Gastrocnemius medialis (tissue), 4 donors: ENCODE measurements at regions not wholly inside any gene's neighbourhood (a gene's known extent, or its start where the extent isn't known, plus 50 kb on each side); places are given as distances from the start of the nearest gene placed in this dataset.
"Not testable (repeated sequence)": the region's sequence is repeated elsewhere in the genome, so short reads cannot be mapped to it uniquely, and the experiment has no call there.

Source experiments
- ATAC-seq, 2 donors: fragments of 150-250 bp; one replicate each; pipeline ENCODE4 v1.9.1; 2016
- DNase-seq, 2 donors: peaks; one replicate each; pipeline ENCODE4 v3.0.0-alpha.2; 2019
- H3K27ac ChIP-seq, 4 donors: fragments of 200-600 bp; sonication (generic); 1 replicate in 1 of 4; 2 replicates in 3 of 4; pipeline ENCODE4 v1.5.1; 2016 to 2018; ENCODE audit warnings: mild to moderate bottlenecking in 2 of 4, moderate library complexity in 1 of 4
- H3K27me3 ChIP-seq, 3 donors: fragments of 200-600 bp; sonication (generic) in 2 of 3; 1 replicate in 1 of 3; 2 replicates in 2 of 3; pipeline versions ENCODE4 v1.5.1 to v1.6.0; 2016 to 2019; ENCODE audit warnings: mild to moderate bottlenecking in 1 of 3, moderate library complexity in 1 of 3
- H3K36me3 ChIP-seq, 2 donors: fragments of 200-600 bp; sonication (generic) in 1 of 2; one replicate each; pipeline ENCODE4 v1.5.1; 2017 to 2018
- H3K4me1 ChIP-seq, 2 donors: fragments of 200-600 bp; sonication (generic) in 1 of 2; one replicate each; pipeline ENCODE4 v1.5.1; 2016 to 2017; ENCODE audit warnings: mild to moderate bottlenecking in 2 of 2
- H3K4me3 ChIP-seq, 4 donors: fragments of 200-600 bp; sonication (generic) in 3 of 4; 1 replicate in 1 of 4; 2 replicates in 3 of 4; pipeline ENCODE4 v1.5.1; 2016 to 2019; ENCODE audit warnings: mild to moderate bottlenecking in 2 of 4
- H3K9me3 ChIP-seq, 3 donors: fragments of 200-600 bp; sonication (generic) in 2 of 3; 1 replicate in 1 of 3; 2 replicates in 2 of 3; pipeline ENCODE4 v1.5.1; 2016 to 2019
- in situ Hi-C, 4 donors: fragments of 200-750 bp; cut with MboI; loops; one replicate each; pipeline versions ENCODE4 v1.15.0 to v1.8.0; 2017; ENCODE audit warnings: low sequenced_read_pairs in 4 of 4
- intact Hi-C: fragments of 100-400 bp; cut with DNase I; formaldehyde crosslinking; loops from one replicate; pipeline ENCODE4 v1.15.1; 2023; ENCODE audit warnings: low total_unique reads

- H3K27me3 ChIP-seq, DNase-seq, H3K36me3 ChIP-seq, H3K9me3 ChIP-seq, ATAC-seq, in situ Hi-C loops, intact Hi-C loops, H3K4me1 ChIP-seq, H3K4me3 ChIP-seq, H3K27ac ChIP-seq: not testable (repeated sequence)
Measured at GRCh38 chr1:91279-91678, 360.2 kb downstream of the OR4F29 start.

DNA sequence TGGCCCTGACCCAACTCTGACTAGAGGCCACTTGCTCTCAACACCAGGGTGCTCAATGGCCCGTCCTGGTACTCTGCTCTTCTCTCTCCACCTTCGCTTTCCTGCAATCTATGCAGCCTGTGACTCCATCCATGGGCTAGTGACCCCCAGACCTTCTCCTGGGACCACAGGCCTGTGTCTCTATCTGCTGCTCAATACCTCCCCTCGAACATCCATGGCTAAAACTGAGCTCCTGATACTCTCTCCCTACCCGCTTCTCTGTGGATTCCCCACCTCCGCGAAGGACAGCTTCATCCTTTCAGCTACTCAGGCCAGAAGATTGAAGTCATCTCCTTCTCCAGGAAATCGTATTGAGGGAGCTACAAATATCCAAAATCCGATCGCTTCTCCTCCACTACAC is 363.4 kb downstream of the OR4F29 start:
- DNase-seq, H3K27ac ChIP-seq, H3K9me3 ChIP-seq, H3K4me1 ChIP-seq, ATAC-seq, H3K36me3 ChIP-seq, H3K27me3 ChIP-seq, H3K4me3 ChIP-seq, intact Hi-C loops, in situ Hi-C loops: not testable (repeated sequence)

- intact Hi-C loops, H3K4me1 ChIP-seq, H3K36me3 ChIP-seq, H3K9me3 ChIP-seq, H3K27ac ChIP-seq, in situ Hi-C loops, ATAC-seq, H3K4me3 ChIP-seq, H3K27me3 ChIP-seq, DNase-seq: not testable (repeated sequence)
Measured at GRCh38 chr1:79152-79551, 372.3 kb downstream of the OR4F29 start.

DNA sequence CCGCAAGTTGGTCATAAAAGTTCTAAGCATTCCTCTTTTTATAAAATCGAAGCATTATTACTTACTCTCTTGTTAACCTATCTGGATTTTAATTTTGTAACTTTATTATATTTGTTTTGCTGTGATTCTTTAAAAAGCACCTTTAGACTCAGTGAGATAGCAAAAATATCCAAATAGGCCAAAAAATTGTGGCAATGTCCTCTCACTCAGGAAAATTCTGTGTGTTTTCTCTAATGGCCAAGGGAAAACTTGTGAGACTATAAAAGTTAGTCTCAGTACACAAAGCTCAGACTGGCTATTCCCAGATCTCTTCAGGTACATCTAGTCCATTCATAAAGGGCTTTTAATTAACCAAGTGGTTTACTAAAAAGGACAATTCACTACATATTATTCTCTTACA is 386.4 kb downstream of the OR4F29 start, which contains the start of gene OR4F5:
TSS of gene OR4F5 (plus strand) at position 301 of the 400 bp plus-strand sequence.
- ATAC-seq, H3K4me3 ChIP-seq, intact Hi-C loops, H3K36me3 ChIP-seq, H3K9me3 ChIP-seq, in situ Hi-C loops, H3K27ac ChIP-seq, DNase-seq, H3K4me1 ChIP-seq, H3K27me3 ChIP-seq: not testable (repeated sequence)

- ATAC-seq, intact Hi-C loops, H3K36me3 ChIP-seq, DNase-seq, H3K4me1 ChIP-seq, H3K27me3 ChIP-seq, H3K9me3 ChIP-seq, in situ Hi-C loops, H3K27ac ChIP-seq, H3K4me3 ChIP-seq: not testable (repeated sequence)
Measured at GRCh38 chr1:56014-56531, 395.4 kb downstream of the OR4F29 start.

GRCh38 chr1:53182-53581 is 398.3 kb downstream of the OR4F29 start:
- ATAC-seq, in situ Hi-C loops: not testable (repeated sequence)

DNA sequence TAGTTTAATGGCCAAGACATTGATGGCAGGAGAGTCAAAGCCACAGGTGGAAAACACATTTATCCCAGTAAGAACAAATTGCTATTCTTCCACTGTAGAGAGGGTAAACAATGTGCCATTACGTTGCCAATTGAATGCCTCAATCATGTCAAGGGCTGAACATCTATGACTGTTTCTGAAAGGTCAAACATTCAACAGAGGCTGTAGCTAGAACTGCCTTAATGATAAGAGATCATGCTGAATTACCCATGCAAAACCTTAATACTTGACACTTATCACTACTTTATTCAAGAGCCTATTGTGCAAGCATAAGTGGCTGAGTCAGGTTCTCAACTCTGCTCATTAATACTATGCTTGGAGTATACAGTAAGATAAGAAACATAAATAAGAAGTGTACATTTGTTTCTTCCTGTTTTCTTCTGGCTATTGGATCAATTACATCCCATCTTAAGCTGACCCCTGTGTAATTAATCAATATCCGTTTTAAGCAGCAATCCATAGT is 409.5 kb downstream of the OR4F29 start:
- DNase-seq, in situ Hi-C loops, H3K27me3 ChIP-seq, H3K9me3 ChIP-seq, H3K4me1 ChIP-seq, H3K36me3 ChIP-seq, ATAC-seq, H3K27ac ChIP-seq, H3K4me3 ChIP-seq, intact Hi-C loops: not testable (repeated sequence)

More at GRCh38 chr1:53182-53581, 398.3 kb downstream of the OR4F29 start:
- intact Hi-C loops, H3K27me3 ChIP-seq, H3K4me3 ChIP-seq, H3K9me3 ChIP-seq, H3K4me1 ChIP-seq, H3K36me3 ChIP-seq, DNase-seq, H3K27ac ChIP-seq: not testable (repeated sequence)

DNA sequence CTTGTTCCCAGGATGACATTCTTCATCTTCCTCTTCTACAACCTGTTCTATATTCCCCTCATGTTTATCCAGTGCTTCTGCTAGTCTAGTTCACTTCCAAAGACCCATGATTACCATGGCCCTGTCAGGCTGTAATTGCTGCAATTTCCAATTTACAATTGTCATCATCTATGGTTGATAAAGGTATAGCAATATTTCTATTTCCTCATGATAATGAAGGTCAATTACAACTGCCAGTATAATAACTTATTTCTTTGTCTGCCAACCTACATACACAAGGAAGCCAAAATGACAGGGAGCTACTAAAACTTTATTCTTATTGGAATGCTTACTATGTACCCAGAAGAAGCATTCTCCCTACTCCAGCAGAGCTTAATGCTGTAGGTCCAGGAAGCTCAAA is 410.3 kb downstream of the OR4F29 start:
- H3K27me3 ChIP-seq, in situ Hi-C loops, H3K9me3 ChIP-seq, ATAC-seq, H3K4me3 ChIP-seq, intact Hi-C loops, H3K36me3 ChIP-seq, DNase-seq, H3K4me1 ChIP-seq, H3K27ac ChIP-seq: not testable (repeated sequence)

GRCh38 chr1:29183-29582 is 422.3 kb downstream of the OR4F29 start:
- intact Hi-C loops, in situ Hi-C loops, H3K27me3 ChIP-seq, H3K4me3 ChIP-seq, H3K9me3 ChIP-seq, ATAC-seq, H3K27ac ChIP-seq, H3K36me3 ChIP-seq, H3K4me1 ChIP-seq, DNase-seq: not testable (repeated sequence)

DNA sequence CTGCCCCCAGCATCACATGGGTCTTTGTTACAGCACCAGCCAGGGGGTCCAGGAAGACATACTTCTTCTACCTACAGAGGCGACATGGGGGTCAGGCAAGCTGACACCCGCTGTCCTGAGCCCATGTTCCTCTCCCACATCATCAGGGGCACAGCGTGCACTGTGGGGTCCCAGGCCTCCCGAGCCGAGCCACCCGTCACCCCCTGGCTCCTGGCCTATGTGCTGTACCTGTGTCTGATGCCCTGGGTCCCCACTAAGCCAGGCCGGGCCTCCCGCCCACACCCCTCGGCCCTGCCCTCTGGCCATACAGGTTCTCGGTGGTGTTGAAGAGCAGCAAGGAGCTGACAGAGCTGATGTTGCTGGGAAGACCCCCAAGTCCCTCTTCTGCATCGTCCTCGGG is 434.2 kb downstream of the OR4F29 start:
- DNase-seq: peak; percentile 1 to 14

GRCh38 chr1:16025-16424 is 435.5 kb downstream of the OR4F29 start:
- H3K27me3 ChIP-seq, DNase-seq, ATAC-seq, H3K4me1 ChIP-seq, H3K9me3 ChIP-seq, in situ Hi-C loops, intact Hi-C loops, H3K4me3 ChIP-seq, H3K27ac ChIP-seq, H3K36me3 ChIP-seq: not testable (repeated sequence)

More for the DNA sequence above, 434.2 kb downstream of the OR4F29 start:
- H3K36me3 ChIP-seq, H3K4me3 ChIP-seq, H3K27me3 ChIP-seq, H3K27ac ChIP-seq, H3K4me1 ChIP-seq, intact Hi-C loops, H3K9me3 ChIP-seq, ATAC-seq, in situ Hi-C loops: not testable (repeated sequence)

GRCh38 chr1:9941-10717 is 441.3 kb downstream of the OR4F29 start:
- in situ Hi-C loops, H3K9me3 ChIP-seq: not testable (repeated sequence)
- peak in 1 of 2 donors; percentile 25 for DNase-seq

More at GRCh38 chr1:9941-10717, 441.3 kb downstream of the OR4F29 start:
- H3K27me3 ChIP-seq, H3K36me3 ChIP-seq, intact Hi-C loops, H3K27ac ChIP-seq, H3K4me3 ChIP-seq, H3K4me1 ChIP-seq, ATAC-seq: not testable (repeated sequence)
